Activated CD4-positive, CD25-positive, alpha-beta regulatory T cell treated with anti-CD3 and anti-CD28 coated beads, Interleukin-2, amount 50 U/mL, for 72 hours (primary cell): ENCODE measurements at regions not wholly inside any gene's neighbourhood (a gene's known extent, or its start where the extent isn't known, plus 50 kb on each side); places are given as distances from the start of the nearest gene placed in this dataset.
"Not testable (repeated sequence)": the region's sequence is repeated elsewhere in the genome, so short reads cannot be mapped to it uniquely, and the experiment has no call there.

Experiments used
- DNase-seq: peaks from one replicate; pipeline ENCODE4 v3.0.0; 2021

DNA sequence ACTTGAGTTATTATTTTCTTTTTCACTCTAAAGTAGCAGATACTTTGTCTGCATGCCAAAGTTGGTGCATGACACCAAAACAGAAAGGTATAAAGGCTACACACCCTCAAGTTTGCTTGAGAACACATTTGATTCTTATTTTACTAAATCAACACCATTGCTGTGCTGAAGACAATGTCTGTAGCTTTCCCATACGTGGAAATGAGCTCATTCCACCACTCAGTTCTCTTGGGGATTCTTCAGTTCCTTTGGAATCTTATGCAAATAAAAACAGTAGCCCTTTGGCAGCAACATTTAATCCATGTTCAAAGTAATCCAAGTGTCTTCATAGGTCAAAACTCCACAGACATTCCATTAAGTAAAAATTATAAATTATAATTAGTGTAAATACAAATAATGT lies 264.9 kb downstream of the TLE1 start:
- DNase-seq = no peak

- no peak for DNase-seq
Measured at GRCh38 chr9:81423589-81424326, 265.6 kb downstream of the TLE1 start.

DNA sequence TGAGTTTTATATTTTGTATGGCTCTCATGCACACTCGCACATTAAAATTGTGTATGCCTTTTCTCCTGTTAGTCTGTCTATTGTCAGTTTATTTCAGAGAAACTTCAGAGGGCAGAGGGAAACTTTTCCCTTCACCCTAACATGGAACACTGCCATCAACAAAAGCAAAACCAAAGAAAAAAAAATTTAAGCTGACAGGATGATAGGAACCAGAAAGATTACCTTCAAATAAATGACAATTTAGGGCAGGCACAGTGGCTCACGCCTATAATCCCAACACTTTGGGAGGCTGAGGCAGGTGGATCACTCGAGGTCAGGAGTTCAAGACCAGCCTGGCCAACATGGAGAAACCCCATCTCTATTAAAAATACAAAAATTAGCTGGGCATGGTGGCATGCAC lies 268.3 kb downstream of the TLE1 start:
- not testable (repeated sequence) for DNase-seq

- DNase-seq = no peak
Measured at GRCh38 chr9:81420024-81420423, 269.3 kb downstream of the TLE1 start.

GRCh38 chr9:81417941-81418340 lies 271.4 kb downstream of the TLE1 start:
- DNase-seq = no peak

DNA sequence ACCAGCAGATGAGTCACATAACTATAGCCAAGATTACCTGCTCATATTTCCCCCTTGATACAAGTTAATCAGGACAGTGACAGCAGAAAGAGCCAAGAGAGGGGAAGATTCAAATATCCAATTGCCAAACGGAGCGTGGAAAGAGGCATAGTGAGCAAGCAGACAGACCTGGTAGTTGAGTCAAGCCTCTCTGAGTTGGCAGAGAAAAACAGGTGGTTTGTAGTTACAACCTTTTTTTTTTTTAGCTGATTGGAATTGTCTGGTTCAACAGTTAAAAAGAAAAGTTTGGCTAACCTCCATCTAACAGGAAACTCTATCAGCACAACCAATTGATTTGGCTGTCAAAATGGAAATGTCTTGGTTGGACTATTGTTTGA lies 272.1 kb downstream of the TLE1 start:
- no peak for DNase-seq

DNA sequence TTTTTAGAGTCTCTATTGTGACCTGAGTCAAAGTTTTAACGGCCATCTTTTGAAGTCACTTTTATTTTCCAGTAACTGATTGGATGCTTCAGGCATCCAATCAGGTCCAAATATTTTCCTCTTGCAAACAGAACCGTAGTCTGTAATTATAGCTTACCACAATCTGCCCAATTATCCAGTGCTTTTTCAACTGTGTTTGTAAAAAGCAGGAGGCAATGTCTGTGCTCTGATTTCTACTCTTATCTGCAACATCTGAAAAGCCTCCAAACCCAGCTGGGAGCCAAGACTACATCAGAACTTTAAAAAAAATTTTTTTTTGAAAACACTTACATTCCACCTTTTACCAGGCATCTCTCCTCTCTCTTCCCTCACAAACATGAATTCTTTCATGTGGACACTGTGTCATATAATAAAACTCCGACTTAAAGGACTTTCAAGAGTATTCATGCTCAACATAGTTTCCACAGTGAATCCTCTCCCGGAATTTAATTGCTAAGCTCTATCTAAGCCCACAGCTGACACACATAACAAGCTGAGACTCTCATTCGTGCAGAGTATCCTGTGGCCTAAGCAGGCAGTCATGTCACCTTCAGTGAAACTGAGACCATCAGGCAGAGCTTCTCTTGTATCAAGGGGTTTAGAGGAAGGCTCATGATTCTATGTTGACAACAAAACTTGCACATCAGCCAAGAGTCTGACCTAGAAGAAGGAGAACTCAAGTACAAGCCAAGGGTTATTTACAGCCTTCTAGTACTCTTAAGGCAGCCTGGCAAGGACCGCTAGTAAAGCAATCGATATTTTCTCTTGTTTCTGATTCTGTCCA lies 272.7 kb downstream of the TLE1 start:
- DNase-seq = no peak

- no peak for DNase-seq
Measured at GRCh38 chr9:81414836-81415235, 274.5 kb downstream of the TLE1 start.

GRCh38 chr9:81411961-81412360 lies 277.4 kb downstream of the TLE1 start:
- no peak for DNase-seq

DNA sequence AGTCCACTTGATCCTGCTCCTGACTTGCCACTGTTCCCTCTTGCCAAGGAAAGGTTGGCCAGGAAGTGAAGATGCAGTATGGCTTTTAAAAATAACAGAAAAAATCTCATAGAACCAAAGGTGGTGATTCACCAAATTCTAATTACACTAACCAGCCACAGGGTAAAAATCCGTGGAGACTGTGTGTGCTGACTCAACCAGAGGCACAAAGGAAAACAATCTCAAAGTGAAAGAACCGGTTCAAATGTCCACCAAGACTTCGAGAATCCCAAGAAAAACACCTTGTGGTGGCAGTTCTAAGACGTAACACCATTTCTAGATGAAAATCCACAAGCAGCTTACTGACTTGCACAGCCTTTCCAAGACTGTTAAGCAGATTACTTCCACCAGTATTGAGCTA lies 279.1 kb downstream of the TLE1 start:
- DNase-seq = no peak

GRCh38 chr9:81408951-81409350 lies 280.4 kb downstream of the TLE1 start:
- DNase-seq = no peak

- DNase-seq = no peak
Measured at GRCh38 chr9:81404931-81405598, 284.3 kb downstream of the TLE1 start.

DNA sequence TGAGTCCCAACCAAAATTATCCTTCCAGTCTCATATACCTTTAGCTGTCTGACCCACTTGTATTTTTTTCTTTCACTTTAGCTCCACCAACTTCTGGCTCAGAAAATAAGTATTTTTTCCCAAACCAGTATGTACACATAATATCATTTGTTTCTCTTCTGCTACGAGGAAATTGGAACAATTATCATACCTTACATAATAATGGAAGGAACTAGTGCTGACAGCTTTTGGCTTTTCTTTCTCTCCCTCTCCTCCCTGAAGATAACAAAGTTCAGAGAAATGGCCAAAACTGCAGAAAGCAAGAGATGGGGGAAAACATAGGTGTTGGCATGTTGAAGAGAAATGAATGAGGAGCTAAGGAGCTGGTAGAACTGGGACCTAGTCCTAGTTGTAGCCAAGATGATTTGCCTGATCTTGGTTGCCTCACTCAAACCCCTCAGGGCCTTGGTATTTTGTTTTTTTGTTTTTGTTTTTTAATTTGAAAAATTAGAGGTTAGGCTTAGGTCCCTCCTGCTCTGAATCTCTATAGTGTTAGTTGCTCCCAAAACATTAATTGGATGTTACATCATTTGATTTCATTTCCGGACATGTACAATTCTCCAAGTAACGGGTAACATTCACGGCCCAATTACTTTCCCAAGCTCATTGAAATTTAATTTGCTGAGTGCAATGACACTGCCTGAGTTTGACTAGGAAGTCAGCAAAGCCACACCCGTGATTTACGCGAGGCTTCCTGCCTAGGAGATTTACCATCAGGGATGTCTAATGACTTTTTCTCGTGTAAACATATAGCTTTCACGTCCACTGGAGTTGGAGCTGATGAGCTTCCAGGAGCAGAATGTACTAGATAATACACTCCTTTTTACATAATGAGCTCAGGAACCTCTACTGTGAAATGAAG lies 291.6 kb downstream of the TLE1 start:
- no peak for DNase-seq

DNA sequence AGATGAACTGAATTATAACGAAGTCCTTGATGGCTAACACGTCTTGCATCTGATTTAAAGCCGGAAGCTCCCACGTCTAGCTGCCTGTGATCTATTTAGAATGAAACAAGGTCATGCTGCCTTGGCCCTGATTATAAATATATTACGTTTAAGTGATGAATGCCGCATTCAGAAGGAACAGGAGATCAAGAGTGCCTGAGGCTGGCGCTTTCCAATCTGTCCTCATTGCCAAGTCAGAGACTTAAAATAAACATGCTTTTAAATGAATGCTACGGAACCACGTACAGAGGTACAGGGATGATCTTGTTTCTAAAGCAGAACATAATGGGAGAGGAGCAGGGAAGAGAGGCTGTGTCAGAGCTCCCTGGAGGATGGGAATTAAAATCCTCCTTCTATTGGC lies 292.8 kb downstream of the TLE1 start:
- DNase-seq = no peak

DNA sequence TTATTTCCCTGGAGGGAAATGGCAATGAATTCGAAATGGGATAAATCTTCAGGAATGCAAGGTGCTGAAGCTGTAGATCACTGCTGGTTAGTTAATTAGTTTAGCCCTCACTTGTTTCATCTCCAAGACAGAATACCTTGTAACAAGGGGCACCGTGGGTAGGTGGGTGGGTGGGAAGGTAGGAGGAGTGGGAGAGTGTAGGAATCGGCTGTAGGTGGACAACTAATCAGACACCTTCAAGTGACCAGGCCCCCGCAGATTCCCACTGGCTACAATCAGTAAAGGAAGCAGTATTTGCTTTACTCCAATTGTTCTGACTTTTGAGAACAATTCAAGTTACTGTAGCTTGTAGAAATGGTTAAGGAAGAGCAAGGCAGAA lies 293.7 kb downstream of the TLE1 start:
- no peak for DNase-seq

- DNase-seq = no peak
Measured at GRCh38 chr9:81394881-81395675, 294.3 kb downstream of the TLE1 start.

- no peak for DNase-seq
Measured at GRCh38 chr9:81393985-81394811, 295.1 kb downstream of the TLE1 start.

DNA sequence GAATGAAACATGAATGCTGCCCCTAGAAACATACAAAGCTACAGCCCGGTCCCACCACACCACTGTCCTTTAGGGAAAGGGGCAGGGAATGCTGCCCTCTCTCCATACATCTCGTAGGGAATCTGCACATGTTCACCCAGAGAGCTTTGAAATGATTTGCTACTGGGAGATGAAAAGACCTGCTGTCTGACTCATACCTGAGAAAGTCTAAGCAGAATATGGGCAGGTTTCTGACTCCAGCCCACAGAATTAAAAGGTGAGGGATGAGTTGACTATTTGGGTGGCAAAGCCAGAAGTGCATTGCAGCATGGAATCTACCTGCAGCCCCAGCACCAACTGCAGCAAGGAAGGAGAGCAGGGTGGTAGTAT lies 297.9 kb downstream of the TLE1 start:
- DNase-seq = no peak

DNA sequence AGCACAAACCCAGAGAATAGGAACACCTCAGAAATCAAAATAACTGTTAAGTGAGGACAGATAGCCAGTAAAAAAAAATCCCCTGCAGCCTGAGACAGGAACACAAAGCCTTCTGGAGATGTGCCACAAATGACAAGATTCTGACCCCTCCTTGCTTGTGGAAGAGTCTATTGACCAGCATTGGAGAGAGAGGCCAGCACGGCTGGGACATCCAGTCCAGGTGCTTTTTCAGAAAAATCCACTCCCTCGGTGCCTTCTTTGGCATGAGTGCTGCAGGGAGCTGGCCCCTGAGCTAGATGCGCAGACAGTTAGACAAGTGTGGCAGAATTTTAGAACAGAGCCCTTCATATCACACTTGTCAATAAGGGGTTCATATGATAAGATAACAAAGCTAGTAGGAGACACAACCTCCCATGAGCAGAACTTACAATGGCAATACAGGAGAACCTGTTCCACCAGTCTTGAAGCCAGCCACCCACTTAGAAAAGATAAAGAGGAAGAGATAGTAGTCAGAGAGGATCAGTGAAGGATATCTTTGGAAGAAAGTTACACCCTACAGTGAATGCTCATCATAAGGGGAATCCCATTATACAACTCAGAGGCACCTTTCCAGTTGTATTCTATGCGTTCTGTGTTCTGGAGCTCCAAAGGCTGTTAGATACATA lies 298.4 kb downstream of the TLE1 start:
- DNase-seq = no peak

DNA sequence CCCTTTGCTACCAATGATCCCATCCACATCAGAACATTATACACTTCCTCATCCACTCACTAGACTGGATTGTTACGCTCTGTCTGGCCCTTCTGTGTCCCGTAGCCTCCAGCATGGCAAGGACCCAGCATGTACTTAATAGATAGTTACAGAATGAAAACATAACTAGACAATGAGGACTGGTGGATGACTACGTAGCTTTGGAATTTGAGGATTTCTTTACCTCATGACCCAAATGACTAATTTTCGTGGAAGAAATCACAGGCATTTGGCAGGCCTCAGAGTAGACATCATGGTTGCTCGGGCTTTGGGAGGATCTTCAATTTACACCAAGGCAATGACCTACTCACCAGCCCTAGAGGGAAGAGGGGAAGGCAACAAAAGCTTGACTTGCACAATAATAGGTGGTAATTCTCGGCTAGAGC lies 299.8 kb downstream of the TLE1 start:
- no peak for DNase-seq

DNA sequence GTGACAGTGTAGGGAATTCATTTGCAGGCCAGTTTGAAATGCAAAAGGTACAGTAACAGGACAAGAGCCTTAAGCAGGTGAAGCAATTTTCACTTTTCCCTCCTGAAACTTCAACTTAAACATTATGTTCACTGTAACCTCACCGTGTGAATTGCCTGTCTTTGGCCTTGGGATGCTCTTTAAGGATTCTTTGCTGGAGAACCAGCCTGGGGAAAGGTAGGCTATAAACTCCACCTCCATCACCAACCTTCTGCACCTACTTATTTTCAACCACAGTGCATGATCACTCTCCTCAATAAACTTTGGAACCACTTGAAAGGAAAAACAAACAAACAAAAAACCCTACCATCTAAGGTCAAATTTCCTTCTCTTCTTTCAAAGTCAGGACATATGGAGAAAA lies 300.5 kb downstream of the TLE1 start:
- no peak for DNase-seq
